A549 (cell line): ENCODE measurements at regions not wholly inside any gene's neighbourhood (a gene's known extent, or its start where the extent isn't known, plus 50 kb on each side); places are given as distances from the start of the nearest gene placed in this dataset.

Experiments
- ATAC-seq, 2 experiments: fragments of 200-7000 bp in 1 of 2; fragments of >200 bp in 1 of 2; cut with Nextera tagmentation in 1 of 2; cut with Tn5 transposase in 1 of 2; 3 replicates each; pipeline versions ENCODE4 v1.8.0 to v1.9.1; 2018 to 2020; ENCODE audit warnings: mild to moderate bottlenecking in 1 of 2, moderate library complexity in 1 of 2
- CTCF ChIA-PET: fragments of 300-600 bp; sonication (Branson Sonifier 250); formaldehyde crosslinking; extraction: SDS; loops from one replicate; lab custom pipeline; 2021; ENCODE audit warnings: antibody characterized with exemption, inconsistent platforms; lab: Yijun Ruan, JAX
- POLR2A ChIA-PET: fragments of 350-600 bp; formaldehyde crosslinking; extraction: SDS; loops from one replicate; lab custom pipeline; 2021; ENCODE audit warnings: antibody characterized with exemption, inconsistent platforms; lab: Yijun Ruan, JAX
- DNase-seq, 2 experiments: peaks; one replicate each; pipeline versions ENCODE4 v3.0.0 to v3.0.0-alpha.2; 2011 to 2016; ENCODE audit warnings: low read depth in 1 of 2, low spot score in 1 of 2
- FAIRE-seq: peaks from 2 replicates; lab custom pipeline; 2011; peaks lifted over from hg19 to GRCh38; lab: Jason Lieb, UNC
- H3K27ac ChIP-seq, 2 experiments: fragments of >200 bp; sonication (Bioruptor Twin); formaldehyde crosslinking; 3 replicates each; pipeline ENCODE4 v1.5.1; 2016 to 2017
- H3K4me1 ChIP-seq: fragments of >200 bp; sonication (Bioruptor Twin); formaldehyde crosslinking; 3 replicates; pipeline ENCODE4 v1.6.1; 2016
- H3K4me2 ChIP-seq: fragments of >200 bp; sonication (Bioruptor Twin); formaldehyde crosslinking; 3 replicates; pipeline ENCODE4 v1.6.1; 2016
- H3K4me3 ChIP-seq: fragments of >200 bp; sonication (Bioruptor Twin); formaldehyde crosslinking; 3 replicates; pipeline ENCODE4 v1.5.1; 2016
- H3K9me3 ChIP-seq: fragments of >200 bp; sonication (Bioruptor Twin); formaldehyde crosslinking; 3 replicates; pipeline ENCODE4 v1.6.1; 2016
- CBX8 ChIP-seq: fragments of 200-600 bp; sonication (generic); IDR thresholded peaks from 2 replicates; pipeline ENCODE4 v1.6.1; 2016
- CEBPB ChIP-seq, 2 experiments: fragments of >200 bp in 1 of 2; sonication (Bioruptor Twin) in 1 of 2; formaldehyde crosslinking in 1 of 2; IDR thresholded peaks; 2 replicates each; pipeline ENCODE4 v1.6.1; 2012 to 2016
- EHF ChIP-seq: fragments of 250-450 bp; sonication (Bioruptor Pico); IDR thresholded peaks from 2 replicates; pipeline ENCODE4 v1.5.0; 2020; ENCODE audit warnings: mild to moderate bottlenecking
- FOXS1 ChIP-seq: fragments of 250-450 bp; sonication (Bioruptor Pico); IDR thresholded peaks from 2 replicates; pipeline ENCODE4 v1.5.0; 2020; ENCODE audit warnings: mild to moderate bottlenecking, moderate library complexity
- GATA3 ChIP-seq: IDR thresholded peaks from 2 replicates; pipeline ENCODE4 v1.6.1; 2012; ENCODE audit warnings: borderline replicate concordance
- MYC ChIP-seq: IDR thresholded peaks from 2 replicates; pipeline ENCODE4 v1.6.1; 2012; ENCODE audit warnings: mild to moderate bottlenecking, inconsistent platforms, low read length, improper control_type of control experiment, borderline replicate concordance
- PHF8 ChIP-seq: fragments of 200-600 bp; sonication (generic); IDR thresholded peaks from 2 replicates; pipeline ENCODE4 v1.6.1; 2016; ENCODE audit warnings: low read depth, mild to moderate bottlenecking, antibody characterized with exemption, moderate library complexity, borderline replicate concordance
- RCOR1 ChIP-seq: fragments of 150-350 bp; IDR thresholded peaks from 2 replicates; pipeline ENCODE4 v1.6.1; 2014; ENCODE audit warnings: antibody characterized with exemption, low read length, low read depth
- RFX5 ChIP-seq: fragments of 450-650 bp; IDR thresholded peaks from 2 replicates; pipeline ENCODE4 v1.7.1; 2014; ENCODE audit warnings: antibody characterized with exemption, mild to moderate bottlenecking, moderate library complexity
- SMC3 ChIP-seq: fragments of >200 bp; sonication (Bioruptor Twin); formaldehyde crosslinking; IDR thresholded peaks from 3 replicates; pipeline ENCODE4 v1.6.1; 2018; ENCODE audit warnings: inconsistent platforms
- TFCP2L1 ChIP-seq: fragments of 250-450 bp; sonication (Bioruptor Pico); IDR thresholded peaks from 2 replicates; pipeline ENCODE4 v1.5.0; 2021; ENCODE audit warnings: mild to moderate bottlenecking
- ZC3H11A ChIP-seq: fragments of 450-650 bp; IDR thresholded peaks from 2 replicates; pipeline ENCODE4 v1.6.1; 2014; ENCODE audit warnings: antibody characterized with exemption, mild to moderate bottlenecking
- ZNF302 ChIP-seq: fragments of 250-450 bp; sonication (Bioruptor Pico); IDR thresholded peaks from 2 replicates; pipeline ENCODE4 v1.9.0; 2021; ENCODE audit warnings: inconsistent platforms, mild to moderate bottlenecking, moderate library complexity
- ZSCAN20 ChIP-seq: fragments of 250-450 bp; sonication (Bioruptor Pico); IDR thresholded peaks from 2 replicates; pipeline ENCODE4 v1.8.0; 2022; ENCODE audit warnings: mild to moderate bottlenecking, moderate library complexity
- WGBS: methylation state at CpG from one replicate; pipeline ENCODE4 v1.1.6; 2017; ENCODE audit errors: missing lambda C conversion rate; 5-methylcytosine and 5-hydroxymethylcytosine counted together
- TF ChIP-seq, protein P1 (sequence below): fragments of >200 bp; sonication (Bioruptor Twin); formaldehyde crosslinking; IDR thresholded peaks from 2 replicates; pipeline ENCODE4 v1.6.1; 2016
- TF ChIP-seq, protein P2 (sequence below): IDR thresholded peaks from 2 replicates; pipeline ENCODE4 v1.6.1; 2012
- TF ChIP-seq, protein P3 (sequence below): fragments of 450-650 bp; IDR thresholded peaks from 2 replicates; pipeline ENCODE4 v1.6.1; 2014; ENCODE audit warnings: antibody characterized with exemption
- TF ChIP-seq, protein P4 (sequence below): fragments of 150-350 bp; IDR thresholded peaks from 2 replicates; pipeline ENCODE4 v1.6.1; 2014; ENCODE audit warnings: low read depth, mild to moderate bottlenecking, low read length
- TF ChIP-seq, protein P5 (sequence below): fragments of >200 bp; sonication (Bioruptor Twin); formaldehyde crosslinking; IDR thresholded peaks from 3 replicates; pipeline ENCODE4 v1.6.1; 2016

DNA sequence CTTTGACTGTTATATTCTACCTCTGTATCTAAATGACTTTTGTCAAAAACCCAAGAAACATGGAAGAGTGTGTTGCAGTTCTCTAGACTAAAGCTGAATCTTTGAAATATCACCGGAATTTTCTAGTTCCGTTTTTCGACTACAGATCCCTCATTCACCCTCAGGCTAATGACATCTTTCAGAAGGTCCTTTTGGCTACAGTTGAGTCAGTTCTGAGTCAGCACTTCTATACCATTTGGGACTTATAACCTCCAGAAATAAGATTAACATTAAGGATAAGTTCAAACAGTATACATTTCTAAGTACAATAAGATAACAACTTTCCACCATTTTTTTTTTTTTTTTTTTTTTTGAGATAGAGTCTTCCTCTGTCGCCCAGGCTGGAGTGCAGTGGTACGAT is 331.0 kb upstream of the CPXCR1 start:
- no peaks in the 10 kb centered on the region for H3K4me1 ChIP-seq
- CTCF ChIA-PET = no interaction called here
- no peak for FAIRE-seq

DNA sequence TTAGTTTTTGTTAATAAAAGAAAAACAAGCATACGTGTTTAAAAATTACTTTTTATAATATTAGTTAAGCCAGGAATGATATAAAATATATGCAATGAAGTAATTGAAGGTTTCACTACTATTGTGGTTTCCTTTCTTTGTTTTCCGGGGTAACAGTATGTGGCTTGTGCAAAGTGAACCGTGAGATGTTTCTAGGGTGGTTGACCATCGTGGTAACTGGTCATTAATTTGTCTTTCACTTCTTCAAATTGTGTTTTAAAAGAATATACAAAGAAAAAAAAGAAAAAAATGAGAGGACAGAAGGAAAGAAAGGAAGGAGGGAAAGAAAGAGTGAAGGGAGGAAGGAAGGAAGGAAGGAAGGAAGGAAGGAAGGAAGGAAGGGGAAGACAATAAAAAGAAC is 330.1 kb upstream of the CPXCR1 start:
- CTCF ChIA-PET = no interaction called here
- no peaks in the 10 kb centered on the region for H3K9me3 ChIP-seq
- no peak for DNase-seq
- TF ChIP-seq EHF (CRISPR knock-in tag) (no peak), ZC3H11A (no peak)
- TF ChIP-seq, protein P1, sequence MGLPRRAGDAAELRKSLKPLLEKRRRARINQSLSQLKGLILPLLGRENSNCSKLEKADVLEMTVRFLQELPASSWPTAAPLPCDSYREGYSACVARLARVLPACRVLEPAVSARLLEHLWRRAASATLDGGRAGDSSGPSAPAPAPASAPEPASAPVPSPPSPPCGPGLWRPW = no peak
- TF ChIP-seq, all 56 proteins: peak for 0
- 6% methylated on average over 4 of the region's 4 CpGs for WGBS
- no peaks in the 10 kb centered on the region for H3K4me1 ChIP-seq
- H3K27ac ChIP-seq = no peak overlapping the region
- ATAC-seq (no peak), FAIRE-seq (no peak)
- no peak overlapping the region for H3K4me2 ChIP-seq
- POLR2A ChIA-PET = no interaction called here
- no peak overlapping the region for H3K4me3 ChIP-seq

More for the DNA sequence above, 331.0 kb upstream of the CPXCR1 start:
- Histone ChIP-seq H3K4me2 (no peak overlapping the region), H3K4me3 (no peak overlapping the region), H3K9me3 (no peaks in the 10 kb centered on the region), H3K27ac (no peak overlapping the region)
- TF ChIP-seq GATA3 (no peak), RCOR1 (no peak), SMC3 (no peak), CBX8 (no peak), PHF8 (no peak), TFCP2L1 (CRISPR knock-in tag) (no peak), ZSCAN20 (CRISPR knock-in tag) (no peak), ZNF302 (CRISPR knock-in tag) (no peak)
- TF ChIP-seq, protein P2, sequence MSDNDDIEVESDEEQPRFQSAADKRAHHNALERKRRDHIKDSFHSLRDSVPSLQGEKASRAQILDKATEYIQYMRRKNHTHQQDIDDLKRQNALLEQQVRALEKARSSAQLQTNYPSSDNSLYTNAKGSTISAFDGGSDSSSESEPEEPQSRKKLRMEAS = no peak
- TF ChIP-seq, protein P3, sequence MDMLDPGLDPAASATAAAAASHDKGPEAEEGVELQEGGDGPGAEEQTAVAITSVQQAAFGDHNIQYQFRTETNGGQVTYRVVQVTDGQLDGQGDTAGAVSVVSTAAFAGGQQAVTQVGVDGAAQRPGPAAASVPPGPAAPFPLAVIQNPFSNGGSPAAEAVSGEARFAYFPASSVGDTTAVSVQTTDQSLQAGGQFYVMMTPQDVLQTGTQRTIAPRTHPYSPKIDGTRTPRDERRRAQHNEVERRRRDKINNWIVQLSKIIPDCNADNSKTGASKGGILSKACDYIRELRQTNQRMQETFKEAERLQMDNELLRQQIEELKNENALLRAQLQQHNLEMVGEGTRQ = no peak
- TF ChIP-seq, protein P4, sequence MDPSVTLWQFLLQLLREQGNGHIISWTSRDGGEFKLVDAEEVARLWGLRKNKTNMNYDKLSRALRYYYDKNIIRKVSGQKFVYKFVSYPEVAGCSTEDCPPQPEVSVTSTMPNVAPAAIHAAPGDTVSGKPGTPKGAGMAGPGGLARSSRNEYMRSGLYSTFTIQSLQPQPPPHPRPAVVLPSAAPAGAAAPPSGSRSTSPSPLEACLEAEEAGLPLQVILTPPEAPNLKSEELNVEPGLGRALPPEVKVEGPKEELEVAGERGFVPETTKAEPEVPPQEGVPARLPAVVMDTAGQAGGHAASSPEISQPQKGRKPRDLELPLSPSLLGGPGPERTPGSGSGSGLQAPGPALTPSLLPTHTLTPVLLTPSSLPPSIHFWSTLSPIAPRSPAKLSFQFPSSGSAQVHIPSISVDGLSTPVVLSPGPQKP = no peak
- no peak for ATAC-seq
- no peak for DNase-seq
- POLR2A ChIA-PET = no interaction called here
- 30% methylated on average over 5 of the region's 5 CpGs for WGBS

DNA sequence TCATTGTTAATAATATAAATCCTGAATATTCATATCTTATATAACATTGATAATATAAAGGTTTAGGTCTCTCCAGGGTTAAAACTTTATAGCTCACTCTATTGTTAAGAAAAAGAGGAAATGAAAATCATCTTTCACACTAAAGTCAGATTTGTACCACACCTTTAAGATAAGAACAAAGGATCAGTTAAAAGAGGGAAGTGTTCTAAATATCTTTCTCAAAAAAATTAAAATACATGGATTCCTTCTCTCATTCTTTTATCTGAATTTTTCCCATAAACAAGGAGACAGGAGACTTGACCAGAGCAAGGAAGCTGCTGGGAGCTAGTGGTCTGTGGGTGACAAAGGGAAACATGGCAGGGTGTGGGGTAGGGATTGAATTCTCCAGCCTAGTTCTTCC is 323.0 kb upstream of the CPXCR1 start:
- no peak for DNase-seq
- CTCF ChIA-PET = no interaction called here
- FAIRE-seq = peak; percentile 51

More for the DNA sequence above, 323.0 kb upstream of the CPXCR1 start:
- H3K4me3 ChIP-seq = no peak overlapping the region
- H3K9me3 ChIP-seq = no peaks in the 10 kb centered on the region
- H3K4me1 ChIP-seq = no peaks in the 10 kb centered on the region
- no peak for ATAC-seq
- H3K27ac ChIP-seq = no peak overlapping the region
- no peak for TF ChIP-seq GATA3
- no peak for TF ChIP-seq MYC
- TF ChIP-seq FOXS1 = no peak
- no peak for TF ChIP-seq RFX5
- TF ChIP-seq CEBPB (IDR thresholded peaks at IDR 0.05) = no peak
- TF ChIP-seq, protein P5, sequence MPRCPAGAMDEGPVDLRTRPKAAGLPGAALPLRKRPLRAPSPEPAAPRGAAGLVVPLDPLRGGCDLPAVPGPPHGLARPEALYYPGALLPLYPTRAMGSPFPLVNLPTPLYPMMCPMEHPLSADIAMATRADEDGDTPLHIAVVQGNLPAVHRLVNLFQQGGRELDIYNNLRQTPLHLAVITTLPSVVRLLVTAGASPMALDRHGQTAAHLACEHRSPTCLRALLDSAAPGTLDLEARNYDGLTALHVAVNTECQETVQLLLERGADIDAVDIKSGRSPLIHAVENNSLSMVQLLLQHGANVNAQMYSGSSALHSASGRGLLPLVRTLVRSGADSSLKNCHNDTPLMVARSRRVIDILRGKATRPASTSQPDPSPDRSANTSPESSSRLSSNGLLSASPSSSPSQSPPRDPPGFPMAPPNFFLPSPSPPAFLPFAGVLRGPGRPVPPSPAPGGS = no peak
- TF ChIP-seq, protein P4 = no peak
- POLR2A ChIA-PET = no interaction called here
- H3K4me2 ChIP-seq = no peak overlapping the region
